ENCODE measurements at regions not wholly inside any gene's neighbourhood (a gene's known extent, or its start where the extent isn't known, plus 50 kb on each side); places are given as distances from the start of the nearest gene placed in this dataset.

- no peaks in the 10 kb centered on the region for H3K27me3 ChIP-seq (ENCODE audit: insufficient read depth, low read depth)
- H3K4me2 ChIP-seq = no peak overlapping the region
- H3K36me3 ChIP-seq (ENCODE audit: insufficient read depth) = no peaks in the 10 kb centered on the region
- no peak overlapping the region for H3K9ac ChIP-seq
- H3K4me3 ChIP-seq (IDR thresholded peaks at IDR 0.05; ENCODE audit: insufficient read depth, low read depth, low read length) = no peak overlapping the region
- no peaks in the 10 kb centered on the region for H3K4me1 ChIP-seq (ENCODE audit: low read depth, poor library complexity, severe bottlenecking)
- no peak overlapping the region for H3K27ac ChIP-seq
- H3K79me2 ChIP-seq (ENCODE audit: insufficient read depth, low read depth) = no peaks in the 10 kb centered on the region
- H4K20me1 ChIP-seq (ENCODE audit: insufficient read depth) = no peaks in the 10 kb centered on the region
- H2AFZ ChIP-seq (ENCODE audit: low read depth) = no peak overlapping the region
- TF ChIP-seq CTCF (conservative IDR thresholded peaks at IDR 0.05; ENCODE audit: low read depth, low read length) = no peak
Observed at GRCh38 chr10:24149640-24150039, 59.3 kb upstream of the KIAA1217 start.

- H2AFZ ChIP-seq (ENCODE audit: low read depth) = no peak overlapping the region
- no peak for TF ChIP-seq CTCF (conservative IDR thresholded peaks at IDR 0.05; ENCODE audit: low read depth, low read length)
- H3K4me2 ChIP-seq = no peak overlapping the region
- no peaks in the 10 kb centered on the region for H3K79me2 ChIP-seq (ENCODE audit: insufficient read depth, low read depth)
- no peaks in the 10 kb centered on the region for H3K4me1 ChIP-seq (ENCODE audit: low read depth, poor library complexity, severe bottlenecking)
- no peak overlapping the region for H3K4me3 ChIP-seq (IDR thresholded peaks at IDR 0.05; ENCODE audit: insufficient read depth, low read depth, low read length)
- no peak overlapping the region for H3K9ac ChIP-seq
- H3K36me3 ChIP-seq (ENCODE audit: insufficient read depth) = no peaks in the 10 kb centered on the region
- no peaks in the 10 kb centered on the region for H3K27me3 ChIP-seq (ENCODE audit: insufficient read depth, low read depth)
- H4K20me1 ChIP-seq (ENCODE audit: insufficient read depth) = no peaks in the 10 kb centered on the region
- no peak overlapping the region for H3K27ac ChIP-seq
Observed at GRCh38 chr10:24150853-24151252, 58.1 kb upstream of the KIAA1217 start.

- H3K4me2 ChIP-seq = no peak overlapping the region
- no peak overlapping the region for H3K9ac ChIP-seq
- no peaks in the 10 kb centered on the region for H3K27me3 ChIP-seq (ENCODE audit: insufficient read depth, low read depth)
- no peak overlapping the region for H3K27ac ChIP-seq
- no peak overlapping the region for H2AFZ ChIP-seq (ENCODE audit: low read depth)
- no peaks in the 10 kb centered on the region for H4K20me1 ChIP-seq (ENCODE audit: insufficient read depth)
- H3K36me3 ChIP-seq (ENCODE audit: insufficient read depth) = no peaks in the 10 kb centered on the region
- no peaks in the 10 kb centered on the region for H3K79me2 ChIP-seq (ENCODE audit: insufficient read depth, low read depth)
- H3K4me1 ChIP-seq (ENCODE audit: low read depth, poor library complexity, severe bottlenecking) = no peaks in the 10 kb centered on the region
- no peak overlapping the region for H3K4me3 ChIP-seq (IDR thresholded peaks at IDR 0.05; ENCODE audit: insufficient read depth, low read depth, low read length)
- TF ChIP-seq CTCF (conservative IDR thresholded peaks at IDR 0.05; ENCODE audit: low read depth, low read length) = no peak
Observed at GRCh38 chr10:24152270-24152669, 56.7 kb upstream of the KIAA1217 start.

GRCh38 chr10:24153031-24153430 lies 55.9 kb upstream of the KIAA1217 start:
- Histone ChIP-seq H3K27me3 (ENCODE audit: insufficient read depth, low read depth) (no peaks in the 10 kb centered on the region), H3K4me2 (no peak overlapping the region), H3K27ac (no peak overlapping the region), H3K79me2 (ENCODE audit: insufficient read depth, low read depth) (no peaks in the 10 kb centered on the region), H3K36me3 (ENCODE audit: insufficient read depth) (no peaks in the 10 kb centered on the region), H3K4me1 (ENCODE audit: low read depth, poor library complexity, severe bottlenecking) (no peaks in the 10 kb centered on the region), H3K9ac (no peak overlapping the region), H2AFZ (ENCODE audit: low read depth) (no peak overlapping the region), H3K4me3 (IDR thresholded peaks at IDR 0.05; ENCODE audit: insufficient read depth, low read depth, low read length) (no peak overlapping the region), H4K20me1 (ENCODE audit: insufficient read depth) (no peaks in the 10 kb centered on the region)
- TF ChIP-seq CTCF (conservative IDR thresholded peaks at IDR 0.05; ENCODE audit: low read depth, low read length) = no peak

- Histone ChIP-seq H3K79me2 (ENCODE audit: insufficient read depth, low read depth) (no peaks in the 10 kb centered on the region), H3K9ac (no peak overlapping the region), H3K36me3 (ENCODE audit: insufficient read depth) (no peaks in the 10 kb centered on the region), H3K27ac (no peak overlapping the region), H3K4me1 (ENCODE audit: low read depth, poor library complexity, severe bottlenecking) (no peaks in the 10 kb centered on the region), H3K27me3 (ENCODE audit: insufficient read depth, low read depth) (no peaks in the 10 kb centered on the region), H4K20me1 (ENCODE audit: insufficient read depth) (no peaks in the 10 kb centered on the region), H2AFZ (ENCODE audit: low read depth) (no peak overlapping the region), H3K4me3 (IDR thresholded peaks at IDR 0.05; ENCODE audit: insufficient read depth, low read depth, low read length) (no peak overlapping the region), H3K4me2 (no peak overlapping the region)
- TF ChIP-seq CTCF (conservative IDR thresholded peaks at IDR 0.05; ENCODE audit: low read depth, low read length) = no peak
Observed at GRCh38 chr10:24153537-24153936, 55.4 kb upstream of the KIAA1217 start.

Measured in KMS-11 (cell line).